NCI-H146 (cell line): ENCODE measurements at regions not wholly inside any gene's neighbourhood (a gene's known extent, or its start where the extent isn't known, plus 50 kb on each side); places are given as distances from the start of the nearest gene placed in this dataset.

Source experiments
- DNase-seq: peaks from one replicate; lab custom pipeline; 2025; lab: John Stamatoyannopoulos, UW

DNA sequence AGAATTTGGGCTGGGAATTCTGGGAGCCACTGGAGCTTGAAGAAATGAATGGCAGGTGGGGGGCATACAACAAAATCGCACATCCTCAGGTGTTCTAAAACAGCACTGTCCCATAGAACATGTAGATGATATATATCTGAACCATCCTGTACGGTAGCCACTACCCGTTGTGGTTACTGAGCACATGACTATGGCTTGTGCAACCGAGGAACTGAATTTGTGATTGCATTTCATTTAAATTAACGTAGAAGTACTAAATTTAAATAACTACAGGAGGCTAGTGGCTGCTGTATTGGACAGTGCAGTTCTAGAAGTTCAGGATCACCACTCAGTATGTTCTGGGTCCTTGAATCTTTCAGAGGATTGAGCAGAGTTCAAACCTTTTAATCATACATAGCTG is 172.4 kb downstream of the PHETA1 start:
- DNase-seq = no peak

DNA sequence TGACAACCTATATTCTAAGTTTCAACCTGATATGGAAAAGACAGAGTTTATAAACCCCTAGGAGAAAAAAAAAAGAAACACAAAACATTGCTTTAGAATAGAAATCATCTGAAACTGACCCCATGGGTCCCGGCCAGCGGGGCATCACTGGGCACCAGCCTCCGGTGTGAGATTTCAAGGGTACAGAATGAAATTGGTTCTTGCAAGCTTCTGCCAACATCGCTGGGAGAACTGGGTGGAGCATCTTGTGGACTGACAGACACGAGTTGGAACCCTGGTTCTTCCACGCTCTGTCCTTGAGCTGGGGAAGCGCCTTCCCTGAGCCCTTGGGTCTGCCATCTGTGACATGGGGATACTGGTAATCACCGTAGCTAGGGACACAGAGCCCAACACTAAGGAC is 173.6 kb downstream of the PHETA1 start:
- DNase-seq = no peak

DNA sequence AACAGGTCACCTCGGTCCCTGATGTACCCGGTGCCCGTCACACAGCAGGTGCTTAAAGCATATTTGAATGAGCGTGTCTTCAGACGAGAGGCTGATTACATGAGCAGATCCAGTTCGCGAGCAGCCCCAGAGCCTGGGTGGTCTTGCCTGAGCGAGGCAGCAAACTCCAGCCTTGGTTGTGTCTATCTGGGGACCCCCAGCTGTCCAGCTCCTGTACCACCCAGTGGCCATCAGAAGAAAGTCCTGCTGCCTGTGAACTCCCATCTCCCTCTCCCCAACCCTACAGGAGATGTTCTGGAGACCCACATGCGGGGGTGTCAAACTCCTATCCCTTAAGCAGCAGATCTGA is 174.2 kb downstream of the PHETA1 start:
- no peak for DNase-seq

DNA sequence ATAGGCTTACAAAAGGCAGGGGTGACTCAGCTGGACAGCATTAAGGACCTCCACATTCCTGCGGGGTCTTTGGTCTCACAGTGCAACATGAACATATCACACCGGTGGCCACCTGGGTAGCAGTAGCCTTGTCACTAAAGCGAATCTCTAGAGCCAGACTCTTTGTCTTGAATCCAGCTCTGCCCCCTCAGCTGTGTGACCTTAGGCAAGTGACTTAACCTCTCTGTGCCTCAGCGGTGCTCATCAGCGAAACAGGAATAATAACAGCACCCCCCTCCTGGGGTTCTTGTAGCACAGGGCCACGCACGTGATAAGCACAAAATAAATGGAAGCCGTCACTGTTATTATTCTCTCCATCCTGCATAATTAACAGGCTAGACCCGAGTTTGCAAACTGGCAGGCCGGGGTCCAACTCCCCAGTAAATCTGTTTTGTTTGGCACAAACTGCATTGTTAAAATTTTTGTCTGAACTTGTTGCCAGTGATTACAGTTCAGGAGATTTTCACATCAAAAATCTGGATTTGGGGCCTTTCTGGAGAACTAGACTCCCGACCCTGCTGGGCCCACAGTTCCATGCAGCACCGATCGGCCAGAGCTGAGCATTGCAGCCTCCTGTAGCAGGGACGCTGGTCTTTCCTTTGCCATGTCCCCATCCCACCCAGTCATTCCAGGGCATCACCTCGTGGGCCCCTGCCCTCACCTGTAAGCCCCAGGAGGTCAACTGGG is 174.8 kb downstream of the PHETA1 start:
- no peak for DNase-seq

DNA sequence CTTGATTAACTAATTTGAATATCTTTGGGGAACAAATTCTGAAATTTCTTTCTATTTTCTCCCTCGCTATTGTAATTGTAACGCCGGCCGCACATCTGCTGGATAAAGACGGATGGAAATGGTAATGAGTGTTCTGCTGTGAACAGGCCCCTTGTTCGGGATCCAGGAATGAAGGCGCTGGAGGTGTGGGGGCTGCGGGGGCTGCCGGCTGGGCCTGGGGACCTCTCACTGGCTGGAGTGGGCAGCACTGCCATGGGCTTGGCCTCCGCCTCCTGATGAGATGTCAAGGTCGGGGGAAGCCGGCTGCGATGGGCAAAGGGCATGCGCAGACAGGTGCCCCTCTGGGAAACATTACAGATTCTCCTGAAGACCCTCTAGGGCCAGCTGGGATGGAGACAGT is 175.4 kb downstream of the PHETA1 start:
- no peak for DNase-seq

DNA sequence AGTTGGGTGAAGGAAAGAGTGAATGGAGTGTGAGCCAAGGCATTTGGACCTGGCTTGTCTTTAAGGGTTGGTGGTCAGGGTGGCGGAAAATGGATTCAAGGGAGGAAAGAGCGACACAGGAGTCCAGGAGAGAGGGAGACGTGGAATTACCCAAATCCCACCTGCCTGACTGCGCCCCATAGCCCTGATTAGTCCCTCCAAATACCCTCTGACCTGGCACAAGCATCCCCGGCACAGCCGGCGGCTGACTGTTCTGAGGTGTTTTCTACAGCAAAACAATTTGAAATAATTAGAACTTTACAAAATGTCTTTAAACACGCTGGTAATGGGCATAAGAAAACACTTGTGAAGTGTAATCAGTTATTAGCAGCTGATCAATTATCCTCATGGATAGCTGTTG is 175.8 kb downstream of the PHETA1 start:
- no peak for DNase-seq

DNA sequence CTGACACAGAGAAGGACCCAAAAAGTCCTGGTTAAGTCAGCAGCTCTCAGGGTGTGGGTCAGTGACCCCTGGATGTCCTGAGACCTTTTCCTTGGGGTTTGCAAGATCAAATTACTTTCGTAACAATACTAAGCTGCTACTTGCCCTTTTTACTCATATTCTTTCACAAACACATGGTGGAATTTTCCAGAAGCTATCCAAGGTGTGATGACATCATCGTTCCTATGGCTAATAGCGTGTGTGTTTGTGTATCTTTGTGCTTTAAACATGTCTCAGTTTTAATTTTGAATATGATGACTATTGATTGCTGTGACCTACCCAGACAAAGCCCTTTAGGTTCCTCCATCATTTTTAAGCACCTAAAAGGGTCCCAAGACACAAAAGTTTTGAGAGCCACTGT is 176.2 kb downstream of the PHETA1 start:
- no peak for DNase-seq

DNA sequence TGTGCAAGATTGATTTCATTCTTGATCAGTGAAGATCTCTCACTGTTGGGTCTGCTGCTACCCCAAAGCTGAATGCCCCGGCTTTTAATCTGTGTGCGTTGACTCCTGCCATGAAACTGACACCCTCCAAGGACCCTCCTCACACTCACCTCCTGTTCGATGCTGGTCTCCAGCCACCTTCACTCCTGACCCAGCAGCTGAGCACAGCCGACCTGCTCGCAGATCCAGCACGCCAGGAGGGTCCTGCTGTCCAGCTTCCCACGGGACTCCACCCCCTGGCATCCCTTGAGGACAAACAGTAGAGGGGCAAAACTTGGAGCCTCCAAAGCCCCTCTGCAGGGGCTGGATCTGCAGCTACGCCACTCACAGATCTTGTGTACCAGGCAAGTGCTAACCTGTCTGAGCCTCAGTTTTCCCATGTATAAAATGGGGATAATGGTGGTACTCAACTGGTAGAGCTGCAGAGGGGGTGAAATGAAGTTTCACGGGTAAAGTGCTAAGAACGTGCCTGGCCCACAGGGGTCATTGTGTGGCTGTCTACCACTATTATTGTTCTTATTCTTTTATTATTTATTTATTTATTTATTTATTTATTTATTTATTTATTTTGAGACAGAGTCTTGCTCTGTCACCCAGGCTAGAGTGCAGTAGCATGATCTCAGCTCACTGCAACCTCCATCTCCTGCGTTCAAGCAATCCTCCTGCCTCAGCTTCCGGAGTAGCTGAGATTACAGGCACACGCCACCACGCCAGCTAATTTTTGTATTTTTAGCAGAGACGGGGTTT is 178.0 kb downstream of the PHETA1 start:
- DNase-seq = no peak

DNA sequence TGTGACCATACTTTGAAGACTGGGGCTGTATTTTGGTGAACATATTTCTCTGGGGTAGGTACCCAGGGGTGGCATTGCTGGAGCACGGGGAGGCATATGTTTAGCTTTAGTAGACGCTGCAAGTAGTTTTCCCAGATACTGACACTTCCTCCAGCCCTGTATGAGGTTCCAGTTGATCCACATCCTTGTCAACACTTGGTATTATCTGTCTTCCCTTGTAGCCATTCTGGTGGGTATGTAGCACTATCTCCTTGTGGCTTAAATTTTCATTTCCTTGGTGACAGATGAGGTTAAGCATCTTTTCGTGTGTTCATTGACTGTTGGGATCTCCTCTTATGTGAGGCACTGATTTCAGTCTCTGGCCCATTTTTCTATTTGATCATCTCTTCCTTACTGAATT is 179.1 kb downstream of the PHETA1 start:
- DNase-seq = no peak

DNA sequence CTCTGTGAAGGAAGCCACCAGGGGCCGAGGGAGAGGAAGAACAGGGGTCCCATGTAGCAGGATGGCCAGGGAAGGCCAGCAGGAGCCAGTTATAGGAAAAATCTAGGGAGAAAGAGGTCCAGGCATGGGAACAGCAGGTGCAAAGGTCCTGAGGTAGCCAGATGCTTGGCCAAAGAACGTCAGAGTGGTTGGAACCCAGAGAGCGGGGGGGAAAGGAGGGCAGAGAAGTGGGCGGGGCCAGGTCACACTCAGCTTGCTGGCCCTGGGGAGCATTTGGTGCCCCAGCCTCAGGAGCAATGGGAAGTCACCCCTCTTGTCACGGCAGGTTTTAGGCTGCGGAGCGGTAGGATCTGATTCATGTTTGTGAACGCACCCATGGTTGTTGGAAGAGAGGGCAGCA is 180.5 kb downstream of the PHETA1 start:
- DNase-seq = no peak

DNA sequence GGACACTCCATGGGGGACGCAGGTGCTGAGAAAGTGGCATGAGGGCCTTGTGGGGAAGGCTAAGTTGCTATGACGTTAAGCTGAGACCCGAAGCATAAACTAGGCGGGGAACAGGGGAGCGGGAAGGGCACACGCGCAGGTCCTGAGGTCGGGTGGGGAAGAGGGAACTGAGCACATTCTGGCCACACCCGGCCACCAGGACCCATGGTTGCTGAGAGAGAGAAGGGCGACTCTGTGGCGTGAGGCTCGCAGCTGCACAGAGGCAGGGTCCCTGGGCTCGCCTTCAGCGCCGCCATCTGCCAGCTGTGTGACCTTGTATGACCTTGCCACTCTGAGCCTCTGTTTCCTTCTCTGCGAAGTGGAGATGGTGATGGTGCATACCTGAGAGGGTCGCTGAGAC is 182.5 kb downstream of the PHETA1 start:
- no peak for DNase-seq

DNA sequence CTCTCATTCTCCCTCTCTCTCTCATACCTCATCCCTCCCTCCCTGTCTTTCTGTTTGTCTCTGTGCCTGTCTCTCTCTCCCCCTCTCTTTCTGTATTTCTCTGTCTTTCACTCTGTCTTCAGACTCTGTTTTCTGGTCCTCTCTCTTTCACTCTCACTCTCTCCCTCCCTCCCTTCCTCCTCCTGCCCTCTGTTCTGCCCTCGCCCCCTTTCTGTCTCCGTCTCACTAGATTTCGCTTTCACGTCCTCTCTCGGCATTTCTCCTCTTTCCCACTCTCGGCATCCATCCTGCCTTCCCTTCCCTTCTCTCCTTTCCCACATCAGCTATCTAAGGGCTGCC is 183.0 kb downstream of the PHETA1 start:
- DNase-seq = no peak

DNA sequence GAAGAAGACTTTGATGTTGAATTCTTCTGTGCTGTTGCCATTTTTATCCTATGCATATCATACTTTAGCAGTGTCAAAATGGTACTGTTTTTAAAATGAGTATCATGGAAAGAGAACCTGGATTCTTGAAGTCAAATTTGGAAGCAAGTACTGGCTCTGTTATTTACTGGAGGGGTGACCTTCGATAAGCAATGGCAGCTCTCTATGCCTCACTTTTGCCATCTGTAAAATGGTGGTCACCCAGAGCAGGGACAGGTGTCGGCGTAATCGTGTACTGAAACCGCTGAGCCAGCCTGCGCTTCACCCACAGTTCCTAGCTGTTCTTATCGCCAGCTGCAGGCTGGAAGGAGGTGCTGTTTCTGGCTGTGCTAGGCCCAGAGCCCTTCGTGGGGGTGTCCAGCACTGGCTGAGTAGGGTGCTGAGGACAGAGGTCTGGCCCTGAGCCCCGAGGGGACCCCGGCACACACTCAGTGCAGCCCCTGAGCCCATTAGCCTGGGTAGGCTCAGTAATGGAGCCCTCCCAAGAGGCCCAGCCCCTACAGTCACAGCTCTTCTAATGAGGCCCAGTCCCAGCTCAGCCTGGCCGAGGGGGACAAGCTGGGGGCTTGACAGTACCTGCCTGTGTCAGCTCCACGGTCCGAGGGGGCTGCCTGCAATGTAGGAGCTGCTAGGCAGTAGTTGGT is 183.5 kb downstream of the PHETA1 start:
- DNase-seq = no peak

DNA sequence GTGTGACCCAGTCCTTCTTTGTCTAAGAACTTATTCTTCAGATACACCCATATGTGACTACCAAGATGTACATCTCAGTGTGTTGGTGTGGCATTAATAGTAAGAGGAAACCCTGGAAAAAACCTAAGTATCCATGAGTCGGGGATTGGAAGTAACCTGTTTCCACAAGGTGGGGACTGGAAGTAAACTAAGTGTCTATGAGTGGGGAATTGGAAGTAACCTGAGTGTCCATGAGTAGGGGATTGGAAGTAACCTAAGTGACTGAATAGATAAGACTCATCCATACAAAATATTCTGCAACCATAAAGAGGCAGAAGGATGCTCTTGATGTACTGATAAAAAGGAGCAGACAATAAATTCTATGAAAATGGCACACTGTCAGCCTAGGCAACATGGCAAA is 184.7 kb downstream of the PHETA1 start:
- DNase-seq = no peak

DNA sequence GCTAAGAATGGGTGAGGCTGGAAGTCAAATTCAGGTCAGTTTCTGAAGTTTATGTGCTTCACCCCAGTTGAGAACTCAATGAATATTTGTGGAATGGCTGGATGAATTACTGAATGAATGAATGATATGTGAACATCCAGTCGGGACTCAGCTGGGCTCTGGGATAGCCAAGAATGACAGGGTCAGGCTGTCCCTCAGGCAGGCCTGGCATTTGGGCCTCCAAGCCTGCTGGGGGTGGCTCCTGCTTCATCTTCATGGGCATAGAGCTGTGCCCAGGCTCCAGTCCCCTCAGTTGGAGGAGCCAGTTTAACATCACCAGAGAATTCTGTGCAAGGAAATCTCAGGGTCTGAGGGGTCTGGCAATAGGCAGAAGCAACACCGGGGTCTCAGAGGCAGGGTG is 185.8 kb downstream of the PHETA1 start:
- no peak for DNase-seq

DNA sequence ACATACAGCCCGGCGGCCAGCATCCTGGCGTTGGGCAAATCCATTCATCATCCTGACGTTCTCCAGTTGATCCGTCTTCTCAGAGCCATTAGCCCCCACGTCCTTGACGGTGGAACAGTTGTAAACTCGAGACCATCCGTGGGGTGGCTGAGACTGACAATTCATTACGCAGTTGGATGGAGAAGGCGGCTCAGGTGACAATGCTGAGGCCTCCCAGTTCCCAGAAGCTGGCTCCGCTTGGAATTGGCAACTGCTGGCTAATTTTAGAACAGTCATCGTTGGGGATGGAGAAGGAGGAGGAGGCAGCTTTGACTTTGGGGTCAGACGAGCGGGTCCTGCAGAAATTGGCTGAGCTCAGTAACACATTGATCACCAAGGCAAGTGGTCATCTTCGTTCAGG is 186.5 kb downstream of the PHETA1 start:
- no peak for DNase-seq

DNA sequence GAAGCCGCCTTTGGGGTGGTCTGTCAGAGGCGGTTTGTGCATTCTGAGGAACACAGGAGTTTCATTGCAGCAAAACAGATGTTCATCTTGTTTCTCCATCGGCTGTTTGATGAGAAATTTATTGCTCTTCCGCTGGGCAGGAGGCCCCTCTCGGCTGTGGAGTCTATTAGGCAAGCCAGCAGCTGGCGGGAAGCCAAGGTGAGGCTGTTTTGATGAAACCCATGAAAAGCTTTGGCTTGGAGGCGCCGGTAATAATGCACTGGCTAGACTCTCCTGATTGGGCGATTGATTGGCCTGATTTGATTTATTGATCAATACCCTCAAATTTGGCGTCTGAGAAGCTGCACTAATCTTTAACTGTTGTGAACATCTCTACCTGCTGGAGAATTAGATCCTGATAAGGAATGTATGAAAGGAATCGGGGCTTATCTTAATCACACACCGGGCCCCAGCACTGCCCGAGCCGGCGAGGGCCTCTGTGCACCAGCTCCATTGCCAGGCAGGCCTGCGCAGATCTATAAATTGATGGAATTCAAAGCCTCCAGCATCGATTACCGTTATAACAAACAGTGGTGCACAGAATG is 187.7 kb downstream of the PHETA1 start:
- peak; percentile 38 for DNase-seq

DNA sequence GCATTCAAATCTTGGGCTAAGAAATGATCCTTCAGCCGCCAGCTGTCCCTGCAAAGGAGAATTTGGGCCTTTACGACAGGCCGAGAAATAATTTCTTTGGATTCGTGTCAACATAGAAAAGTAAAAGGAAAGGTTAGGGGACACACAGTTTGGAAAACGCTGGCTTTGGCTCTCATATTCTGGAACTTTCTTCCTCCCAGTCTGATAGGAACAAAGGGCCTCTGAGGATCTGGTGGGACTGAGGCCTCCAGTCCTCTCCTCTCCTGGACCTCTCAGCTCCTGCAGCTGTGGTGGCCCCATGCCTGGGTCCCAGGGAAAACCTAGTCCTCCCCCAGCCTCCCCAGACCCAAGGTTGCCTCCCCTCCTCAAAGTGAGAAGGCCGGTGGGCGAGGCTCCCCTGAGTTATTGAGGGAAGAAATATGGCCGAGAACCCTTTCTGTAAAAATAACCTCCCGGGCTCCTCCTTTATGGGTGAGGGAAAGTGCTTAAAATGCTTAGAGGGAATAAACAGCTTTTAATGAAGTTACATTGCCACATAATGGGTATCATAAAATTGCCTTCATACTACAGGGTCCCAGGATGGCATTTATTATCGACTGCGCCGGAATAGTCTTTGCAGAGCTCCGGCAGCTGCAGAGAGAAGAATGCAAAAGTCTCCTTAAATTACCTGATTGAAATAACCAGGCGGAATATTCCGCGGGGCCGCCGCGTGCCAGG is 188.3 kb downstream of the PHETA1 start:
- DNase-seq = no peak

DNA sequence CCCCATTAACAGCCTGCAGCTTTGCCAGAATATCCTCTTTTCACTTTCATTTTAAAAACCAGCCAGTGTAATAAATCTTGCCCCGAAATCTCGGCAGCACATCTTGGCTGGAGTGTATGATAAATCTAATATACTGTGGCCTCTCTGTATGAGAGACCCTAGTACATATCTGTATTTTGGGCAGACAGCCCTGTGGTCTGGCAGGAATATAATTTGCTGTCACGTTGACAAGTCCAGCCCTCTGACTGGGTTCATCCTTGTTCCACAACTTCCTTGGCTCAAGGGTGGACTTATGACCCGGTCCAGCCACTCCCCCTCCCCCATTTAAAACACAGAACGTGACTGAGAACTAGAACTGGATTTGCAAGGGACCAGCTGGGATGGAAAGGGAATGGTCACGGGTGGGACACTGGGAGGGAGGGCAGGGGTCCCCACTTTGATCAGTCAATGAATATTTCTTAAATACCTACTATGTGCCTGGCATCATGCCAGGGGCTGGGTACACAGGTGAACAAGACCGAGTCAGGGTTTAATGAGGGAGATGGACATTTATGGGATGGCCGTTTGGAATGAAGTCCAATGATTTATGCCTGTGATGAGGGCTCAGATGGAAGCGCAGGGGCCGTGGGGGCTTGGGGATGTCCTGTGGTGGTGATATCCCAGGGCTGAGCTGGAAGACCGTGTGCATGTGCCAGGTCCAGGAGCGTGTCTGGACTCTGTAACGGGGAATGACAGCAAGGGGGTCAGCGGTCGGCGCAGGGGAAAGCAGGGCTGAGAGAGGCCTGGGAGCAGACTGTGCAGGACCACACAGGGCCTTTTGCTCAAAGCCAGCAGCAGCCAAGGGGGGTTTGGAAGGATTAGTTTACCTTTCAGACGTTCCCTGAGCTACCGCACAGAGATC is 190.5 kb downstream of the PHETA1 start:
- no peak for DNase-seq

DNA sequence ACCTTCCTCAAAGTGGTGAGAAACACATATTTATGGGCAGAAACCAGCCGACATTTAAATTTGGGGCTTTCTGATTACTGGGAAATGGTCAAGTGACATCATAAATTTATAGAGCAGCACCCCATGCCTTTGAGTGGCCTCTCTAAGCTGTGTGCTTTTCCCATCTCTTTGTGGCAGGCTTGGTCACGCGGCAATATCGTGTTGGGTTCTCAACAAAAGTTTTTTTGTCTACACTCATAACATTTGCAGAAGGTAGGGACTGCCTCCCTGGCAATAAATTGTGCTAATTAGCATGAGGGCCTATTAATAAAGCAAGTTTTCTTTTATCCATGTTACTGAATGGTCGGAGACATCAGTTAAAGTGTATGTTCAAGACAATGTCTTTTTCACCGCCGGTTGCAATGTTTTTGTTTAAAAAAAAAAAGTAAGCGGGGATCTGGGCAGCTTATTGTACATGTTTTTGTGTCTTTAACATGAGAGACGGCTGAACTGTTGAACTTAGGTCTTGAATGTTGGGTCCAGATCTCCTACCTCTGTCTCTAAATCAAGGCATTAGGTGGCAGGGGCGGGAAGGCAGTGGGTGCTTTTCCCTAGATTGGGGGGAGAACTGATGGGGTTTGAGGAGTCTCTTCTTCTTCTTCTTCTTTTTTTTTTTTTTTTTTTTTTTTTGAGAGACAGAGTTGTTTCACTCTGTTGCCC is 193.3 kb downstream of the PHETA1 start:
- DNase-seq = no peak

DNA sequence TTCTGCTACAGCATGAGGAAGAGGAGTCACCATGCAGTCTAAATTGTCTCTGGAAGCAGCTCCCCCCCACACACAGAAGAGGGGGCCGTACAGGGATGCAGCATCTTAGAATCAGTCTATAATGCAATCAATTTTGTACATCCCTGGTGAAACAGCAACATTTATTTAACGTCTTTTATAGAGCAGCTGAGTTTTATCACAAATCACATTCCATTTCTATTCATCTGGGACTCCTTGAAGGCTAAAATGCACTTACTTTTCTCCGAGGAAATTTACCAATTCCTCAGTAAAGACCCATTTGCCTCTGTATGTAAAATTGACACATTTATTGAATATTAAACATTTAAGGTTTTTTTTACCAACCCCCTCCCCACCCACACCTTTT is 193.9 kb downstream of the PHETA1 start:
- DNase-seq = no peak
